GM21360 (cell line): ENCODE measurements at regions not wholly inside any gene's neighbourhood (a gene's known extent, or its start where the extent isn't known, plus 50 kb on each side); places are given as distances from the start of the nearest gene placed in this dataset.
"Not testable (repeated sequence)": the region's sequence is repeated elsewhere in the genome, so short reads cannot be mapped to it uniquely, and the experiment has no call there.

Experiments
- ATAC-seq: cut with Tn5 transposase; IDR thresholded peaks from one replicate; pipeline ENCODE4 v1.9.1; 2021; ENCODE audit warnings: mild to moderate bottlenecking, moderate library complexity; ENCODE audit not compliant: unreplicated experiment

DNA sequence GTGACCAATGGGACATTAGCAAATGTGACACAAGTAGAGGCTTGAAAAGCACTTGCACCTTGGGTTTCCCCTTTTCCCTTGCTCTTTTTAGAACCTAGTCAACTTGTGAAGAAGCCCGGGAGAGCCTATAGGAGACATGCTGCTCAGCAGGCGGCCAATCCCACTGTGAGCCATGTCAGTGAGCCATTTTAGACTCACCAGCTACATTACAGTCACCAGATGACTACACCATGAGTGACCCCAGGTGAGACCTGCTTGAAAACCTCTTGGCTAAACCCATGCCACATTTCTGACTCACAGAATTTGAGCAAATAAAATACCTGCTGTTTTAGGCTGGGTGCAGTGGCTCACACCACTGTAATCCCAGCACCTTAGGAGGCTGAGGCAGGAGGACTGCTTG, 317.5 kb downstream of the KLF12 start:
- ATAC-seq: no peak

DNA sequence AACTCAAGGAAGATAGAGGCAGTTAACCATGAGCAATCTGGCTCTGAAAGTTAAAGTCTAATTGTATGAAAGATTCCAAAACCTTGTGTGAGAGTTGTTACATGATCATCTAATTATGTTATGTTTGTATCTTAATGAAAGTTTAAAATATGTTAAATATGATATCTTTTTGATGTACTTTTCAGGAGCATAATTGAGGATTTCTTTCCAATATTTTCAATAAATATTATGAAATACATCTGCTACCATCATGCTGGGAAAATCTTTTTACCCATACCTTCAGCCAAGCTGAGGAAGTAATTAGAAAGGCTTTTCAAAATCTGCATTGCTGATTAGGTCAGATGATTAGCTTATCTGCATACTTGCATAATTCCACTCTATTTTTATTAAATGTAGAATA, 318.4 kb downstream of the KLF12 start:
- no peak for ATAC-seq

DNA sequence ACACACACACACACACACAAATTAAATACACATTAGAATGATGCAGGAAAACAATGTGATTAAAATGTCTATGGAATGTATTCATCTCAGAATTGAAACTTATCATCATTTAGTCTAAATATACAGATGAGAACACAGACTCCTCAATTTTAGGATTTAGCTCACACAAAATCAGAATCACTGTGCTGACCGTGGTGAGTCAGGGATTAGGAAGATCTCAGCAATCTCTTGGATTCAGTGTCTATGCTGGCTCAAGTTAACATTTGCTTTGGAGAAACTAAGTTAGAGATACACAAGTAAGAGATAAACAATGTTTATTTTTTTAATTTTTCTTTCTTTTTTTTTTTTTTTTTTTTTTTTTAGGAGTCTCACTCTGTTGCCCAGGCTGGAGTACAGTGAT, 323.6 kb downstream of the KLF12 start:
- ATAC-seq: no peak

DNA sequence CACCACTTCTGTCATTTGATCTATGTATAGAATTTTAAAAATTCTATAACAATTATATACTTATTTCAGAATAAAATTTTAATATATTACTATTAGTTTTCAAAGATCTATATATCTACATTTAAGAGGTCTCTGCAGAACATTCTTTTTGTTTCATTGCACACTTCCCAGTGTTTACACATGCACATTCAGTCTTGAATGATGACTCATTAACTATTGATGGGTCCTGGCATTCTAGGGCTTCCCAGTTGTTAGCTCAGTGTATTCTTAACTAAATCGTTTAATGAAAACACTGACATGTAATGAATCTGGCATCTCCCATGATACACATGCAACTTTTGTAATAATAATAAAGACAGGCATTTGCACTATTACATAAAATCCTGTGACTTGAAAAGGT, 324.6 kb downstream of the KLF12 start:
- ATAC-seq: no peak

DNA sequence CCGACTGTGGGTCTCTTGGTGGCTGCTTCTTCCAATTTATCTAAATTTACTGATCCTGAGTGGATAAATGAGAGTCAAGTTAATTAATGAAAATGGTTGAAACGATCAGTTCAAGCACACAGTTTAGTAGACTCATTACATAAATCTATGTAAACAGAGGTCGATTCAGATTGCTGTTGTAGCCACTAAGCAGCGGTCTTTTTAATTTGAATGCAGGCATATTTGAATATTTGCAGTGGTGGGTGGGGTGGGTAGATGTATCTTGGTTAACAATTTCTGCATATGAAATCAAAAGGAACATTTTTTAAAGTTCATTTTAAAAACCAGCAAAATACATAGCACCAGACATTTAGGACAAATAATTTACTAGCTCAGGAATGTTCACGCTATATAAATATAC, 325.9 kb downstream of the KLF12 start:
- ATAC-seq: no peak

DNA sequence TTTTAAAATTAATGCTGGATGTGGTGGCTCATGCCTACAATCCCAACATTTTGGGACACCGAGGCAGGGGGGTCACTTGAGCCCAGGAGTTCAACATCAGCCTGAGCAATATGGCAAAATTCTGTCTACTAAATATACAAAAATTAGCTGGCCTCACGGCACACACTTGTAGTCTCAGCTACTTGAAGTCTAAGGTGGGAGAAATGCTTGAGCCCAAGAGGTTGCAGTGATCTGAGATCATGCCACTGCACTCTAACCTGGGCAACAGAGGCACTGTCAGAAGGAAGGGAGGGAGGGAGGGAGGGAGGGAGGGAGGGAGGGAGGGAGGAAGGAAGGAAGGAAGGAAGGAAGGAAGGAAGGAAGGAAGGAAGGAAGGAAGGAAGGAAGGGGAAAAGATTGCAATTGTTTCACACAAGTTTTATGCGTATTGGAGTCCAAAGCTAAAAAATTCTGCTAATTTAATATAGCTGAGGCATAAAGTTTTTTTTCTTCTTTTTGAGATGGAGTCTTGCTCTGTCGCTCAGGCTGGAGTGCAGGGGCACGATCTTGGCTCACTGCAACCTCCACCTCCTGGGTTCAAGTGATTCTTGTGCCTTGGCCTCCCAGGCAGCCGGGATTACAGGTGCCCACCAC, 328.8 kb downstream of the KLF12 start:
- ATAC-seq: not testable (repeated sequence)

DNA sequence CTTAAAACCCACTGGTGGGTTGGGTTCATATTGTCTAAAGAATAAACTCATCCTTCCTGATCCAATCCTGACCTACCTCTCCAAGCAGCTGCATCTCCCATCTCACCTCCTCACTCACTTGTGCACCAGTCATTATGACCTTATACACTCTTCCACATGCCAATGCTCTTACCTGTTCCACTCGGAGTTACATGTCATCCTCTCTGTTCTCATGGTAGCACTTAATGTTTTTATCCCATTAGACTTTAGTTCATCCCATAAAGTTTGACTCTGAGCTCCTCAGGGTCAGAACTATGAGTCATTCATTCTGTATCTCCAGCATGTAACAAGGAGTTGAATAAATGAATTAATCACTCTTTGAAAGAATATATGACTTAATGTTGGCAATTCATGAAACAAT, 330.2 kb downstream of the KLF12 start:
- ATAC-seq: no peak

DNA sequence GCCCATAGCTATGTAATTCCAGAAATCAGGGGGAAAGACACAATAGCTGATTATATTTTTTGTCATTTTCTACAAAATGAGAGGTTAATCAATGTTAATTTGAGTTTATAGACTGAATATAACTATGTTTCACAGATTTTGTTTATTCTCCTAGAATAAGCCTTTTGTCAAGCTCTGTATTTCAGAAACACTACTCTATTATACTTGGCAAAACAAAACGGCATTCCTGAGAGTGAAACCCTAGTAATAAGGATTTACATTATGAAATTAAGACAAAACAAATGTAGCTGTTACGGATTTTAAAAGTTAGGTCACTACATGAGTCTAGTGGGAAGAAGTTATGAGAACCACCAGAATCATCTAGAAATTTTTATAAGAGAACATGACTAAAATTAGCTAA, 334.2 kb downstream of the KLF12 start:
- no peak for ATAC-seq

DNA sequence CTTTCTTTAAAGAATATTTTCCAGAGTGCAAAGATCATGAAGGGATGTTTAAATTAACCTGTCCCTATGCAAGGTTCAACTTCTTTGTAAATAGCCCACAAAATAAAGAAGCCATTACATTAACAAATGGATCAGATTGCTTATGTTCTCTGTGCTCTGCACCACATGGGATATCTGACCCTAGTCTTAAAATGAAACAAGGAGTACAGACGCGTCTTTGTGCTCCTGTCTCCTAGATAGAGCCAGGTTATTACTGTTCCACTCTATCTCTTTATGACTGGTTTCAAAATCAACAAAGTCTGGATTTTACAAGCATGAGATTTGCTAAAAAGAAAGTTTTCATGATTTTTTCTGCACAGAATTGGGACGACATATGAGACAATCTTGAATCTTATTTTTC, 339.4 kb downstream of the KLF12 start:
- no peak for ATAC-seq

DNA sequence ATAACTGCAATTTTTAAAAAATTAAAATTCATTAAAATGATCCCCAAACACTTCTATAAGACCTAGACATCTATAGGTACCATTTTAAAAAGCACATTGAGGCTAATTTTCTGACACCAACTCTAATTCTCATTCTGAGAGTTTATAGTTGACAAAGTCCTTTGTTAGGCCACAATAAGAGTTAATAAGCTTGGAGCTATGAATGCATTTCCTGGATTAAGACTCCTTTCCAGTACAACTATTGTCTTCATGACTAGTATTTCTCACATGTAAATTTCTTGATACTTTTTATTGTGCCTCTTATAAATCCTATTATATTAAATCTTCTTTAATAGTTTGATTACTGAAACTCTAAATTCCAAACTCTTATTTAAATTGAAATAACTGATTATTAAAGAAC, 340.8 kb downstream of the KLF12 start:
- no peak for ATAC-seq

DNA sequence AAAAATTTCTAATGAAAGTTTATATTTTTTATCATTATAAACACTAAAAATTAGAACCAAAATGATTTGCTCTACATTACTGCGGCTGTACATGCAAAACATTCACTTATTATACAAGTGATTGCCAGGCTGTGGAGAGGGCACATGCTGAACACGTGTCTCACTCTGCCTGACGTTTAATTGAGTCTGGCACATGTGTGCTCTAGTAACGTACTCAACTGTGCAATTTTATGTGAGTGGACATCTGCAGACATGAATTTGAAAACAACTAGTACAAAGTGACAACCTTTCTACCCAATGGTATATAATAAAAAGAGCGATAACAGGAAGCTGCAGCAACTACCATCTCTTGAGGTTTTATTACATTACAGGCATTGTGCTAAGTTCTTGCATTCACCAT, 341.4 kb downstream of the KLF12 start:
- no peak for ATAC-seq

DNA sequence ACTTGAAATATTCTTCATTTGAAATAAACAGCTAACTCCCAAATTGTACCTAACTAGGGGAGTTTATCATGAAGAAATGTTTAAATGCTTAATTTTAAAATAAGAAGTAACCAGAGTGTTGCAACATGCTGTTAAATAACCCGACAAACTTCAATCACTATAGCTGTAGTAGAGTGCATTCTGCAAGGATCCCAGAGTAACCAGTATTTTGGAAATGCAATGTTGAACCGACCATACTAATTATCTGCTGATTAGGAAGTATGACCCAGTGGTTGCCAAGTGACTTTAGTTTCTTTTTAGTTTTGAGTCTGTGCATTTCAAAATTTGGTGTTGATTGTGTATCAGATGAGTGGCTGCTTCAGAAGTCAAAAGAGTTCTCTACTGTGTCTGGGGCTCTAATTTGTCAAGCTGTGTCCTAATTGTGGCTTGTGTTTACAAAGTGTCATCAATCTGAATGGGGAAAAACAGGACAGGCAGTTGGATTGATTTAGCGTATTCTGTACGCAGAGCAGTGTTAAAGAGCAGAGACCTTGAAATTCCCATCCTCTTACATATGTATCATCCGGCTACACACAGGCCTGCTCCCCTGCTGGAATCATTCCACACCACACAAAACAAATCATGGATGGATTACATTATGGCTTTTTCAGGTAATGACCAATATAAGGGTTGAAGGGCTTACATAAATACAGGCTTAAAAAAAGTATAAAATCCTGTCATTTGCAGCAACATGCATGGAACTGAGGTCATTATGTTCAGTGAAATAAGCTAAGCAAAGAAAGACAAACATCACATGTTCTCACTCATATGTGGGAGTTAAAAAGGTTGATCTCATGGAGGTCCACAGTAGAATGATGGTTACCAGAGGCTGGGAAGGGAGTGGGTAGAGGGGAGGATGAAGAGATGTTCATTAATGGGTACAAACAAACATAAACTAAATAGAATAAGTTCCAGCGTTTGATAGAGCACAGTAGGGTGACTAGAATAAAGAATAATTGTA, 351.5 kb downstream of the KLF12 start:
- ATAC-seq: no peak

DNA sequence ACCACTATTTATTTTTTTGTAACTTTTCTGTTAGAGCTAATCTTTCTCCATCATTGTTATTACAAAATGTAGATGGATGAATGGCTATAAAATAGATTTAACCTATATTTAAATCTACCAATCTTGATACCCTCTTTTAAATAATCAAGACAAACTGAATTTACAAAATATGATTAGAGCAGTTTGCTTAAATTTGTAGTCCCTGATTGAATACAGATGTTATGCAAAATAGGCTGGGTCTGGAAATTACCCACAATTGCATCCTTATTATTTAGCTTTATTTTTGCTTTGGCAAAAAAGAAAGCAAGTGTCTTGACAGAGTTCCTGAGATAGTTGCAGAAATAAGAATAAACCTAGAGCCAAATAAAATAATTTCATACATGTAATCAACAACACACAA, 352.8 kb downstream of the KLF12 start:
- ATAC-seq: no peak

DNA sequence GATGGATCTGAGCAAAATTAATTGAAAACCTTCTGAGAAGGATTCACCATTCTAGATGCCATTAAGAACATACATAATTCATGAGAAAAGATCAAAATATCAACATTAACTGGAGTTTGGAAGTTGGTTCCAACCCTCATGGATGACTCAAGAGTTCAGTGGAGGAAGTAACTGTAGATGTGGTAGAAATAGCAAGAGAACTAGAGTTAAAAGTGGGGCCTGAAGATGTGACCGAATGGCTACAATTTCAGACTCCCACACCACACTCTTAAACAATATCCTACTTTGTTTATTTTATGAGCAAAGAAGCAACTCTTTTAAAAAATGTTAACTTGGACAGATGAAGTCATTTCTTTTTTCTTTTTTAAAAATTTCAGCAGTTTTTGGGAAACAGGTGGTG, 354.3 kb downstream of the KLF12 start:
- no peak for ATAC-seq

DNA sequence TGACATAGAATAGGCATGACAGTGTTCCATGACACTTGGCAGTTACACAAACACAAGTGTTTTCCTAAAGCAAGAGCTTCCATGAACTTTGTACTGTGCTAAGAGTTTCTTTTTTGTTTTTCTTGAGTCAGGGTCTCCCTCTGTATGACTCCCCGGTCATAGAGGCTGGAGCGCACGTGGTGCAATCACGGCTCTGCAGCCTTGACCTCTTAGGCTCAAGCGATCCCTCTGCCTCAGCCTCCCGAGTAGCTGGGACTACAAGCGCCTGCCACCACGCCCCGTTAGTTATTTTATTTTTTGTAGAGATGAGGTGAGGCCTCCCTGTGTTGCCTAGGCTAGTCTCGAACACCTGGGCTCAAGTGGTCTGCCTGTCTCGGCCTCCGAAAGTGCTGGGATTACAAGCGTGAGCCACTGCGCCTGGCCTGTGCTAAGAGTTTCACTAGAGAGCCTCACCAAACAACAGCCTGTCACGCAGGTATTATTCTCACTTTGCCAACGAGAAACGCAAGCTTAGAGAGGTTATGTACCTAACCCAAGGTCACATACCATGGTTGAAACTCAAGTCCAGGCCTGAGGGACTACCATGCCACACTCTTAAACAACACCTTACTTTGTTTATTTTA, 355.9 kb downstream of the KLF12 start:
- ATAC-seq: no peak

DNA sequence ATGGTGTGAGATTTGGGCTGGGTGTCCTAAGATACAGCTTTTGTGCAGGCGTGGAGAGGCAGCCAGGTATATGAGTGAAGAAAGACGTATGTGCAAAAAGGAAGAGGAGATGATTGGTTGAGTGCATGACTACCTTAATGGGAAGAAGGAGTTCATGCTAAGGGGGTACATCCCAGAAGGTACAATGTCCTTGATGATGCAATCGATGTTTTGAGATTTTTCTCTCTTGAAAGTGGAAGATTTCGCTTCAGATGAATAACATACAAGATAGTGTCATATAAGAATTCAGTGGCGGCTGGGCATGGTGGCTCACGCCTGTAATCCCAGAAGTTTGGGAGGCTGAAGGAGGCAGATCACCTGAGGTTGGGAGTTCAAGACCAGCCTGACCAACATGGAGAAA, 357.1 kb downstream of the KLF12 start:
- ATAC-seq: no peak

DNA sequence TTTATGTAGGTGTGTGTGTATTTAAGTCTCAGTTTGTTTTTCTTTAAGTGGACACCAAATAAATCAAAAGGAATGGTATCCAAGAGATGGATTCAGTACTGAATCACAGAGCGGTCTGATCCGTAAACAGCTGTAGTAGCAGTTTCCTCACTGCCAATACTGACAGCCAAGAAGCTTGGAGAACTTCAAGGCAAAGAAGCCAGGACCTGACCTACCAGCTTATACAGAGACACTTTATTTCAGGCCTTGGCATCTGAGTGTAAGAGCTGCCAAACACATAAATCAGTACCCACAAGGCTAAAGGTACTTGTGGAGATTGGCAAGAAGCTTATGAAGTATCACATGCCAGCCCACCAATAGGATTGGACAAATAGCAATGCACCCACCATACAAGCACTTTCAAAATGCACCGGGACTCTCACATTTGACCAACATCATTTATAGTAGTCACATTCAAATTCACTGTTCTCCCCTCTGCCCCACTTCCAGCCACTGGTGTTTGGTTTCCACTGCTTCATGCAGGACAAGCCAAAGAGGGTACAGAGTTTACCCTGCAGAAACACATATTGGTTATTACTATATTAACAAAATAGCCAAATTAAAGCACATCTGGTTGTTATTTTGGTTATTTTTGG, 357.9 kb downstream of the KLF12 start:
- no peak for ATAC-seq

DNA sequence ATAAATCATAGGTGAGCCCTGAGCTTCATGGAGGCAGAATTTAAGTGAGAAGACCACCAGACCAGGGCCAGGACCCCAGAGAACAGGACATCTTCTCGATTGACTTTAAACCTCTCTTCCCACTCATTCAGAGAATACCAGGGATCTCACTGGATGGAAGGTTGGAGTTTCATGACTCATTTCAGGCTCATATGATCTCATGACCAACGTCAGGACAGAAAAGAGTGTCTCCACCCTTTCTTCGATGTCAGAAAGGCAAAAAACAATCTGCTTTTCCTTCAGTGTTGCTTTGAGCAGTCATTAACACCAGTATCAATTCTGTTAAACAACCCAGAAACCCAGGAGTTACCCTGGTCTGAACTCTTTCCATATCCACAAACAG, 361.0 kb downstream of the KLF12 start:
- no peak for ATAC-seq

DNA sequence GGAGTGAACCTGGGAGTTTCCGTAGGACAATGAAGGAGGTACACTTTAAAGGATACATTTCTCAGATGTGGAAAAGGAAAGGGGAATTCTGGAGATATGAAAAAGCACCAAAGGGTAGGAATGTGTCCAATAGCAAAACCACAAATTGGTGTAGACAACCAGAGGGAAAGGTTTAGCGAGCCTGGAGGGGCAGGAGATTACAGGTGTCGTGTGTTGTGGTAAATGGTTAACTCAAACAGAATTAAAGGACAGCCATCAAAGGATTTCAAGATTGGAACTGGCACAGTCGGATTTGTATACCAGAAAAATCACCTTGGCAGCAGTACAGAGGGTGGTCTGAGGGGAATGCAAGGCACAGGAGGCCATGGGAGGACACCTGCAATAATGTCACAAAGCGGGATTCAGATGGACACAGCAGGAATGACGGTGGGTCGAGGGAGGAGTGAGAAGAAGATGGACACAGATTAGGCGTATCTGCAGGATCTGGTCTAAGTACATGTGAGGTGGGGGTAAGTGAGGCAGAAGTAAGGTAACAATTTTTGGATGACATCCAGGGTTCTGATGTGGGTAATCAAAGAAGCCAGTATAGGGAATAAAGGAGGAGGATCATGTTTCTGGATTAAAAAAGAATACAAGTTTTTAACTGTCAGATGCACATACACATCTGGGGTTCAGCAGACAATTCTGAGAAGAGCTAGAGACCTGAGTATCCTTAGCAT, 361.6 kb downstream of the KLF12 start:
- no peak for ATAC-seq

DNA sequence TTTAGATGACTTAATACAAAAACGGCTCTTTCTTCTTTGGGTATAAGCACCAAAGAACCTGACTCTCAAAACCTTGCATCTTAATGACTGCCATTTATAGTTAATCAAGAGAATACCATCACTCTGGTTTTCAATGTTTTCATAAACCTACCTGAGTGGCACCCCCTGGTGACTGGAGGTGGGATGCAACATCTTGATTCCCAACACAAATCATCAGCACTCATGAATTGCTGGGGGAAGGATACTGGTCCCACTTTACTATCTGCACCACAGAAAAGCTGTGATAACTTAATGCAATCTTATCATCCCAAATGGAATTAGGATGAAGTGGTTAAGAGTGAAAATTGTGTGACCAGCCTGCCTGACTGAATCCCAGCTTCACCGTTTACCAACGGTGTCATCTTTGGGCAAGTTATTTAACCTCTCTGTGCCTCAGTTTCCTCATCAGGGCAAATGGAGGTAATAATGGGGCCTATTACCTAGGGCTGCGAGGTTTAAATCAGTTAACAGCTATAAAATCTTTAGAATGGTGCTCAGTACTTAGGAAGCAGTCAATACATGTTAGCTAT, 366.4 kb downstream of the KLF12 start:
- ATAC-seq: peak; percentile 25
